ENCODE measurements at regions not wholly inside any gene's neighbourhood (a gene's known extent, or its start where the extent isn't known, plus 50 kb on each side); places are given as distances from the start of the nearest gene placed in this dataset.
"Not testable (repeated sequence)": the region's sequence is repeated elsewhere in the genome, so short reads cannot be mapped to it uniquely, and the experiment has no call there.

- intact Hi-C loops (cut with DNase I) = no loop called here
- no peak for DNase-seq (ENCODE audit: low spot score)
Measured at GRCh38 chr9:38175423-38175822, 106.4 kb upstream of the SHB start.

DNA sequence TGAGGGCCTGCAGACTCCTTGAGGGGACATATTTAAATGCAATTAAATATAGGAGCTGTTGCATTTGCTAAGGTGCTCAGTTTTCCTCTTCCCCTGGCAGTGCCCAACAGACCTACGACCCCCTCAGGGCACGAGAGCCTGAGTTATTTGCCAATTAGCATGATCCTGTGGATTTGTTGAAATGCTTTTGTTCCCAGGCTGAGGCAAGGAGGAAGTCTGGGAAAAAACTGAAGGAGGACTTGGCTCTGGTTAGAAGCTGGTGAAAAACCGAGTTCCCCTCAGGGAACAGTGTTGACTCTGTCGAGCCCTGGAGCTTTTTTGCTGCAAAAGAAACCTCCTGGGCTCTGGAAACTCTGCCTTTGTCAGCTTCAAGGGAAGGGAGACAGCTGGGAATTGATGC lies 103.6 kb upstream of the SHB start:
- intact Hi-C loops (cut with DNase I) = no loop called here
- no peak for DNase-seq (ENCODE audit: low spot score)

DNA sequence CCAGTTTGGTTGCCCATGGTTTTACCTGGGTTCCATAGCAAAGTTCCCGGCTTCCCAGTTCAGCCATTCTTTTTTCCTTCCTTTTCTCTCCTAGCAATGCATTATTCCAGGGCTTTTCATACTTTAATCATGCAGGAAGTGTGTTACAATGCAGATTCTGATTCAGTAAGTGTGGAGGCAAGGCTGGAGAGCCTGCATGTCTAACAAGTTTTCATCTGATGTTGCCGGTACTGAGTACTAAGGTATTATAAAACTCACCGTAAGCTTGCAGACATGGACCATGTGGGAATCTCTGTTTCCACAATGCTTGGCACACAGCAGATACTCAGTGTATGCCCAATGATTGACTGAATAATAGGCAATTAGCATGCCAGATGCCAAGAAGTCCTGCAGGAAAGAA lies 102.9 kb upstream of the SHB start:
- intact Hi-C loops (cut with DNase I) = no loop called here
- no peak for DNase-seq (ENCODE audit: low spot score)

- DNase-seq (ENCODE audit: low spot score) = no peak
Measured at GRCh38 chr9:38171538-38171884, 102.5 kb upstream of the SHB start.

DNA sequence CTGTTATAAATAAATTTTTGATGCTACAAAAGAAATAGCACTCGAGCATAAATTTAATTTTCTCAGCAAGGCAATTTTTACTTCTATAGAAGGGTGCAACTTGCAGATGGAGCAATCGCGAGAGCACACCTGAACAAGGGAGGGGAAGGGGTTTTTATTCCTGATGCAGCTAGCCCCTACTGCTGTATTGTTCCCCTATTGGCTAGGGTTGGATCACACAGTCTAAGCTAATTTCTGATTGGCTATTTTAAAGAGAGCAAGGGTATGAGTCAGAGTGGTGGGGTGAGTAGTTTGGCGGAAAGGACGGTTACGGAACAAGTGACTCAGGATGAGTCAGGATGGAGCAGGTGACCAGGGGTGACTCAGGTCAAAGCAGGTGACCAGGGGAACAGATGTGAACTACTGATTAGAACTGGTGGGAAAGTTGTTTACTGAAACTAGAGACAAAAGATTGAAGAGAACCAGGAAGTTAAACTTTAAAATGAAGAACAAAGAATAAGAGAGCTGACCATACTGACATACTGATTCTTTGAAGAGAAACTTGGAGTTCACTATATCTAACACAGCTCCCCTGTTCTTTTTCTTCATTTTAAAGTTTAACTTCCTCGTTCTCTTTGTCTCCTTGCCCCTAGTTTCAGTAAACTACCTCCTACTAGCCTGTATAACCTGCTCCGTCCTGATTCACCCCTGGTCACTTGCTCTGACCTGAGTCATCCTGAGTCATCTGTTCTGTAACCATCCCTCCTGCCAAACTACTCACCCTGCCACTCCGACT lies 101.9 kb upstream of the SHB start:
- intact Hi-C loops (cut with DNase I) = not testable (repeated sequence)

More at GRCh38 chr9:38171538-38171884, 102.5 kb upstream of the SHB start:
- intact Hi-C loops (cut with DNase I) = no loop called here

GRCh38 chr9:38170155-38170554 lies 101.1 kb upstream of the SHB start:
- intact Hi-C loops (cut with DNase I); DNase-seq (ENCODE audit: low spot score): not testable (repeated sequence)

More for the DNA sequence above, 101.9 kb upstream of the SHB start:
- not testable (repeated sequence) for DNase-seq (ENCODE audit: low spot score)

- DNase-seq (ENCODE audit: low spot score) = no peak
- intact Hi-C loops (cut with DNase I) = no loop called here
Measured at GRCh38 chr9:38166501-38166900, 97.5 kb upstream of the SHB start.

- intact Hi-C loops (cut with DNase I) = loop anchor here (5.0 kb wide), 1 partner anchor 77 kb away; no protein-coding TSS in a partner anchor
- no peak for DNase-seq (ENCODE audit: low spot score)
Measured at GRCh38 chr9:38164659-38165221, 95.7 kb upstream of the SHB start.

- no peak for DNase-seq (ENCODE audit: low spot score)
- intact Hi-C loops (cut with DNase I) = loop anchor here (5.0 kb wide), 1 partner anchor 76 kb away; no protein-coding TSS in a partner anchor
Measured at GRCh38 chr9:38163518-38163917, 94.5 kb upstream of the SHB start.

GRCh38 chr9:38162332-38163211 lies 93.5 kb upstream of the SHB start:
- intact Hi-C loops (cut with DNase I) = loop anchor here (5.0 kb wide), 1 partner anchor 75 kb away; no protein-coding TSS in a partner anchor

GRCh38 chr9:38160613-38161215 lies 91.7 kb upstream of the SHB start:
- intact Hi-C loops (cut with DNase I) = loop anchor here (2.0 to 5.0 kb wide), 2 partner anchors 73 to 248 kb away; no protein-coding TSS in a partner anchor
- no peak for DNase-seq (ENCODE audit: low spot score)

More at GRCh38 chr9:38162332-38163211, 93.5 kb upstream of the SHB start:
- DNase-seq (ENCODE audit: low spot score) = no peak

GRCh38 chr9:38159599-38159998 lies 90.6 kb upstream of the SHB start:
- DNase-seq (ENCODE audit: low spot score) = no peak
- intact Hi-C loops (cut with DNase I) = loop anchor here (5.0 kb wide), 1 partner anchor 203 kb away; no protein-coding TSS in a partner anchor

GRCh38 chr9:38158628-38159027 lies 89.6 kb upstream of the SHB start:
- intact Hi-C loops (cut with DNase I) = loop anchor here (5.0 kb wide), 1 partner anchor 204 kb away; no protein-coding TSS in a partner anchor

GRCh38 chr9:38157711-38158110 lies 88.7 kb upstream of the SHB start:
- intact Hi-C loops (cut with DNase I) = loop anchor here (5.0 kb wide), 1 partner anchor 205 kb away; no protein-coding TSS in a partner anchor
- DNase-seq (ENCODE audit: low spot score) = no peak

More at GRCh38 chr9:38158628-38159027, 89.6 kb upstream of the SHB start:
- DNase-seq (ENCODE audit: low spot score) = no peak

DNA sequence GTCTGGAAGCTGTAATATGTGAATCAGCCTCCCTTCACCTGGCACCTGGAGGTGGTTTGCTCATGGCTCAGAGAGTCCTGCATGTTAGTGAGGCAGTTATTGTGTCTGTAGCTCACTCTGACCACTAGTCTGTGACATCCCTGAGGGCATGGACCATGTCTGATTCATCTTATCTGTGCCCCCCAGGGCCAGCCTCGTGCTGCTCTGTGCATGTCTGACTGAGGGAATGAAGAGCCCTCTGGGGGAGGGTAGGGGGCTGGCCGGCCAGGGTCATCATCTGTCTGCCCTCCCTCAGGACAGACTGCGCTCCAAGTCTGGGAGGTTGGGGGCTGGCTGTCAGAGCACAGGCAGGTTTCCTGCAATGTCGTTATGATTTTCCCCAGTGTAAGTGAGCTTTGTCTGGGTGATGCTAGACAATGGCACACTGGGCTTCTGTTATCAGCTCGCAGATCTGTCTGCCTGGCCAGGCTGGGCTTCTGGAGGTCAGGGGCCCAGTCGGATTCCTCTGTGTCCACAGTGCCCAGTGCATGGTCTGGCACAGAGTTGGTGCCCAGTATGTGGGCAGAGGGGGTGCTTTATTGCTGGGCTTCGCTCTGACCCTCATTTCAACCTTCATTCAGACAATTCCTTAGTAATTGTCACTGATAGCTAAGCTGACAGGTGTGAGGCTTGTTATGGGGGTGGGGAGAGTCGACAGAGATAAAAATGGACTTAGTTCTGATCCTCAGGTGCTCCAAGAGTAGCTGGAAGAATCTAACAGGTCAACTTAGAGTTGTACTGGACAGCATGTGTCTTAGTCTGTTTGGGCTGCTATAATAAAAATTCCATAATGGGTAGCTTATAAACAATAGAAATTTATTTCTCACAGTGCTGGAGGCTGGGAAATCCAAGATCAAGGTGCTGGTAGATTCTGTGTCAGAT lies 85.7 kb upstream of the SHB start:
- no peak for DNase-seq (ENCODE audit: low spot score)
- intact Hi-C loops (cut with DNase I) = loop anchor here (5.0 kb wide), 1 partner anchor 208 kb away; no protein-coding TSS in a partner anchor

DNA sequence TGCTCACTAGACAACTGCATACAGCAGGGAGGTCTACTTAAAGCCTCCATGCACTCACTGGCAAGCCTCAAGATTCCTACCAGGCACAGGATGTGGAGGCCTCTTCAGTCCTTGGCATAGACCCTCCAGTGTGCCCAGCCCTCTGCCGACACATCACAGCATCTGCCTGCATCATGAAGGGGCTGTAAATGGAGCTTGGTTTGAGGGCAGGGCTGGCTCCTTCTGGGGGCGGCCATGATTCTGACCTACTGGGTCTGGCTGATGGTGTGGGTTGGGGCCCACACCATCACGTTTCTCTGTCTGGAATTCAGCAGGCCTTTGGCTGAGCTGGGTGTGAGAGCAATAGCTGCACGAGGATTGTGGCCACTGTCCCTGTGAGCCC lies 84.9 kb upstream of the SHB start:
- intact Hi-C loops (cut with DNase I) = no loop called here

GRCh38 chr9:38153152-38153909 lies 84.3 kb upstream of the SHB start:
- DNase-seq (ENCODE audit: low spot score) = no peak
- intact Hi-C loops (cut with DNase I) = no loop called here

More for the DNA sequence above, 84.9 kb upstream of the SHB start:
- DNase-seq (ENCODE audit: low spot score) = no peak

DNA sequence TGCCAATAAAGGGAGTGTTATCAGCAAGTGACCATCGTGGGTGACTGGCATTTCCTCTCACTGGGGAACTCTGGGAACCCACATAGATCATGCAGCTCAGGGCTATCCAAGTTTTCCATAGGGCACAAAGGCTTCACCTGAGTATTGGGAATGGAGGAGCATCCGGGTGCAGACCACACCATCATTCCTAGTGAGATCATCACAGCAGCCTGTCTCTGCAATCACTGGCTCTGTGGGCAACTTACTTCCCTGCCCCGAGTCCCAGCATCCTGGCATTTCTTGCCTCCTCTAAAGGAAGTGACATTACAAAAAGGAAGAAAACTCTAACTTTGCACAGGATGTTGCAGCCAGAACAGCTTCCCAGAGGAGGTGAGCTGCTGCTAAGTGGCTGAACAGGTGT lies 80.6 kb upstream of the SHB start:
- intact Hi-C loops (cut with DNase I) = no loop called here
- no peak for DNase-seq (ENCODE audit: low spot score)
